Amniotic stem cell (primary cell): ENCODE measurements at regions not wholly inside any gene's neighbourhood (a gene's known extent, or its start where the extent isn't known, plus 50 kb on each side); places are given as distances from the start of the nearest gene placed in this dataset.

ENCODE experiments used
- DNase-seq: peaks from one replicate; lab custom pipeline; 2025; lab: John Stamatoyannopoulos, UW

DNA sequence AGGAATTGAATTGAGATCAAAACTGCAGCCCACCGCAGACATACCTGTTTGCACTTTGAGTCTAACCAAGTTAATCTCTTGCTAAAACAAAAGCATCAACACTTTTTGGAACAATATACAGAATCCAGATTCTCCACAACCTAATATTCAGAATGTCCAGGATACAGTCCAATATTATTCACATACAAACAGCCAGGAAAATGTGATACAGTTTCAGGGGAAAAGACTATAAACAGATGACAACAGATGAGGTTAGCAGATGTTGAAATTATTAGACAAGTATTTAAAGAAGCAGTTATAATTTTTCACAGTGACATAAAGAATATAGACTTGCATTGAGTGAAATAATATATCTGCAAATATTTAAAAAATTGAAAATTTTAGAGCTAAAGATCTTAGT lies 678.1 kb upstream of the CXADR start:
- no peak for DNase-seq

DNA sequence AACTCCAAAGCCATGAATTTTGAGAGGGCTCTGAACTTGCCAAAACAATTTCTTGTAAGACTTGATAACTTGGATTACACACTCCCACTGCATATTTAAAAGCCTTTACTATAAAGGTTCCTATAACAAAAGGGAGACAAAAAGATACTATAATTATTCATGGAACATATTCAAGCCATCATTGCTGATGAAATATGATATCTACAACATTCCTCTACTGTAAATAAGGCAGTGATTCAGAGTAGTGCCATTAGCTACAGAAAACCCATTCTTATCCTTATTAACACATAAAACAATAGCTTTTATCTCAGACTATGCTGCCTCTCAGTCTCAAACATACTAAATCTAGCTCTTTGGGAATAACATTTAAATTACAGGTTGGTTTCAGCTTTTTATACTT lies 675.5 kb upstream of the CXADR start:
- DNase-seq, result no peak

DNA sequence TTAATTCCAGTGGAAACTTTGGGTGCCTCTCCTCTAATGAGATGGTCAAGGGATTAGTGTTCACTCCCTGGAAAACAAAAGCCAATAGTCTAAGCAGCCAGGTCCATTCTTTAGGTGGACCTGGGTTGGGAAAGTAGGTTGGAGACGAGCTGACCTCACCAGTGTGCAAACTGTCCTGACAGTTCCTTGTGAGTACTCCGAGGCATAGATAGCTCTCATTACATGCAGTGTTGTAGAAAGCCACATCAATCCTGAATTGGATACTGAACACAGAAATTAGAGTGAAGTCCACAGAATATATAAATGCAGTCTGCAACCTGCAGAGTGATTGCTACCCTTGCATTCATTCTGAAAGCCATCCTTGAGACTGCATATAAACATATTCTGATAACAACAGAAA lies 675.1 kb upstream of the CXADR start:
- DNase-seq, result no peak

DNA sequence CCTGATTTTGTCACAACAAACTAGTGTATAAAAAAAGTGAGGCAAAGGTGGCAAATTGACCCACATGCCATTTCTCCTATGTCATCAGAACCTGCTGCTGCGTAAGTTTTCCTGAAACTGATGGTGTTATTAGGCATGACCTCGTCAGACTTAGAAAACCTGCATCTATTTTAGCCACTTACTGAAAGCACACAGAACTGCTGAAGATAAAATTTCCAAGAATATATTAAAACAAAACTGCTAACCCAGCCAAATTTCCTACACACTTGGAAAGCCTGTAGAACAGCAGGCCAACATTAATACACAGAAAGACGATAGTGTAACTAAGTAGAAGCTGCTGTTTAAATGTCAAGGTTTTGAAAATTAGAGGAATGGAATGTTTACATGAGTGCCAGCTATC lies 674.5 kb upstream of the CXADR start:
- no peak for DNase-seq

DNA sequence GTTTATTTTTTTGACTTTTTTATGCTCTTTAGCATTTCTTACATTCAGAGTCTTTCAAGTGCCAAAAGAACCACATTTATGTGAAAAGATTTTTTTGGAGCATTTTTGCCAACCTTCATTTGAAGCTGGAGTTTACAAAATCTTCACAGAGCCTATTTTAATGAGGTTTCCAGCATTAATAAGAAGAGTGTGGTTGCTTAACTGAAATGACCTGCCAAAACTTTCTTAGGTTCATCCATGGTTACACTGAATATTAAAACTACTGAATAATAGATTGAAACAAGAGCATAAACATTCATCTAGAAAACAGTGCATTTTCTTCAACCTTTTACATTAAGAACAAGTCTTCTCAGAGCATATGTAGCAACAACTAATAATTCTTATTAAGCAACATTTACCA lies 672.3 kb upstream of the CXADR start:
- DNase-seq, result no peak

DNA sequence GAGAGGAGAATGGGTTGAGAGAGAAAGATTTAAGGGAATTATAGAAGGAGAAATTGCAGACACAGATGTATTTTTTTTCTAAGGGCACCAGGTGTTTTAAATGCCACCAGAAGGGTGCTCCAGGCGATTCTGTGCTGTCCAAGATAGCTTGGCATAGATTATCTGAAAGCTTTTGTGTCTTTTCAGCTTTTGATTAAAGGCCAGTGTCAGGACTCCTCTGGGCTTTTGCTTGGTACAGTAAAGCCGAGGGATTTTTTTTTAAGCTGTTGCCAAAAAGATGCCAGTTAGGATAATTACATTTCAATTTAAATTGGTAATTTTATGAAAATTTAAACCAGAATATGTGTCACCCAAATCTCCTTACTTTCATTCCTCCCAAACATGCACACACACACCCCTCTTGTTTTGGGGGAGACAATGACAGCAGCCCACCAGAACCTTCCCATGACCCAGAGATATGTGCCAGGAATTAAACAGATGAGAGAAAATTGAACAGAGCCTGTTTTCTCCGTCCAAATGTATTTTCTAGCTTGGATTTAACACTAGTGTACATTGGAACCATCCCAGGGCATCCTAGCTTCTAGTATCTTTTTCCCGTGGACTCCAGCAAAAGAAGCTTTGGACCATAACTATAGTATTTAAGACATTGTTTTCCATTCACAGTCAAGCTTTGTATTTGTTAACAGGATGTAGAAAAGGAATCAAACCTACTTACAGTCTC lies 670.7 kb upstream of the CXADR start:
- DNase-seq, result no peak

DNA sequence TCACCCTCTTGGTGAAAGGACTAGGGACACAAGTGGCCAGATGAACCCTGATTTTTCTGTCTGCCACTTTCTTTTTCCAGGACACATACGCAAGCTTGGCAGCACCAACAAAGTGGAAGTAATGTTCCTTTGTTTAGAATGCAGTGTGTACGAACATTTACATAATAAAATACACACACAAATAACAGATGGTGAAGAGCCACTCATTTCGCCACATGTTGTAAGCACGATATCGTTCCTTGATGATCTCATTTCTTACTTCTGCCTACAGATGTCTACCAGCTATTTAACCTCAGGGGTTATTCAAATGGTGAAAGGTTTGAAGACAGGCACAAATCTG lies 670.2 kb upstream of the CXADR start:
- DNase-seq, result no peak

DNA sequence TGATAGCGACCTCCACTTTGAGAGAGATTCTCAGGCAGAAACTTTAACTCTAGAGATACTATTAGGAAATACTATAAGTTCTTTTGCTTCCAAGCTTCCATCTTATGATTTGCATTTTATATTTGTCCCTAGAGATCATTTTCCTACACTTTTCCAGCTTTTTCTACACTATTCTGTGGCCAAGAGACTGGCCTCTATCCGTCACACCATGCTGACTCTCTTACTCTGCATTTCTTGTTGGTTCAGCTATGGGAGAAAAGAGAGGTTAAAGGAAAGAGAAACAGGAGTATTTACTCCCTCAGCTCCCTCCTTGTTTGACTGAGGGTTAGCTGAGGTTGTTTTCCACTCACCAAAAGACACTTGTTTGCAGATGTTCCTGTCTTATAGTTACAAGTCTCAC lies 665.6 kb upstream of the CXADR start:
- DNase-seq, result no peak

DNA sequence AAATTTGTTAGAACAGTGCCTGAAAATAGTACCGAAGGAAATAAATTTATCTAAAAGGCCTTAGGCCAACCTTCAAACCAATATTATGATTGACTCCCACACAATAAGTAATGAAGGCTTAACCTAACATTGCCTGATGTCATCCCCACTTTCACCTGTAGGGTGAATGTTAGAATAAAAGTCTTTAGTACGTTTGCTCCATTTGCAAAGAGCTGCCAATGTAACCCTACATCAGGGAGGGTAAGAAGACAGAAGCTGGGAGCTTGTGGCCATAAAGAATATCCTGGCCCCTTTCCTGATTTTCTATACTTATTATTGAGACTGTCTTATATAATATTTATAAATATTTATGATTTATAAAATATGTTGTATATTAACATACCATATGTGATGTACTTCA lies 661.8 kb upstream of the CXADR start:
- DNase-seq, result no peak

DNA sequence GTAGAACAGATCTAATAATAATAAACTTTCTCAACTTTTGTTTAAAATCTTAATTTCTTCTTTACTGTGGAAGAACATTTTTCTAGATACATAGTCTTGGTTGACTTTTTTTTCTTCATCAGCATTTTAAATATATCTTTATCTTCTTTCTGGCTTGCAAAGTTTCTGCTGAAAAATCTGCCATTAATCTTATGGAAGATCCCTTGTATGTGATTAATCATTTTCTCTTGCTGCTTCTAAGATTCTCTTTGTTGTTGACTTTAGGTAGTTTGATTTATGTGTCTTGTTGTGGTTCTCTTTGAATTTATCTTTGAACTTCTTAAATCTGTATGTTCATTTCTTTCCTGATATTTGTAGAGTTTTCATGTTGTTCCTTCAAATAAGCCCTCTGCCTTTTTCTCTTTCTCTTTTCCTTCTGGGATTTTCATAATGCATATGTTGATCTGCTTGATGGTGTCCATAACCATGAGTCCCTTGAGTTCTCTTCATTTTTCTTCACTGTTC lies 657.6 kb upstream of the CXADR start:
- no peak for DNase-seq

DNA sequence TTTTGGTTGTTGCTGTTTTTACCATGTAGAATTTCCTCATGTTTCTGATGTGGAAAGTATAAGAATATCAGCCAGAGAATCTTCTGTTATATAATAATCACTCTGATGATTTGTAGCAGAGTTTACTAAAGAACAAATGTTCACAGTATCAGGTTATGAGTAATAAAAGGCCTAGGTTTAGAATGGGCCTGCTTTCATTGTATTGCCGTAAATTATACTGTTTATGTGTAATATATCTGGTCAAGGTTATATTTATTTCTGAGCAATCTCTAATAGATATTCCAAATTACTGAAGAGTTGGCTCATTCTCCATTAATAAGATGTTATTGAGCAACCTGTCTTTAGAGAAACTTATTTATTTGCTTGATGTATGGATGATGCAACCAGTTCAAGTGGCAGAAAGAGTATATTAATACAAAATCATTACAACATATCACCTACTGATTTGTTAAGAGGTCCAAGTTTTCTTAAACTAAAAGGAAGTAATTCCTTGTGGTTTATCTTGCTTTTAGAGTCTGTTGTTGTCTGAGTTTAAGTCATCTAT lies 649.4 kb upstream of the CXADR start:
- no peak for DNase-seq

DNA sequence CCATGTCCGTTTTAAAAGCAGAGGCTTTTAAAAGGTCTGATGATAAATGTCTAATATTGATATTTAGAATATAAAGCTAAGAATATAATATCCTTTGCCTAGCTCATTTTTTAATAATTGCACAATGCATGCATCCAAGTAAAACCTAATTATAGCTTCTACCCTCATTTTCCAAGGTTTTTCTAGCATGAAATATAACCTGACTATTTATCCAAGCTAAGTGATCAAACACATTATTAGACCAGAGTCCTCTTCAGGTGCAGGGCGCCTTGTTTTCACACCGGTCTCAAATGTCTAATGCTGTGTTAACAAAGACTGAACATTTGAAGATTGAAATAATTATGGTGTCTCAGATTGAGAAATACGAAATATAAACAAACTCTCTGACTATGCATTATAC lies 648.9 kb upstream of the CXADR start:
- no peak for DNase-seq

DNA sequence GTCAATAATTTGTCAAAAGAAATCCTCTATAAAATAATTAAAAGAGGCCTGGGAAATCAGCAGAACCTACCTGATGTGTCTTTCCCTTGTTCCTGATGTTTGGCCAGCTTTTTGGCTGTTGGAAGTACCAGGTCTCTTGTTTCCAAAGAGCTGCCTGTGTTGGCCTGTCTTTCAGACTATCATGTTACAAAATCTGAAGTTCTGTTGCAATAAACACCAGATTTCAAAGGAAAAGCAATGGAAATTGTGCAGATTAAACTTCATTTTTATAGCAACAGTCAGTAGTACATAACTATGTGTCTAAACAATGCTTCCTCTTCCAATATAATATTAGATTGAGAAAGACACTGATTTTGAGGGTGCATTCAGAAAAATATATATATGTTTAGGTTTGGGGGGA lies 647.2 kb upstream of the CXADR start:
- no peak for DNase-seq

DNA sequence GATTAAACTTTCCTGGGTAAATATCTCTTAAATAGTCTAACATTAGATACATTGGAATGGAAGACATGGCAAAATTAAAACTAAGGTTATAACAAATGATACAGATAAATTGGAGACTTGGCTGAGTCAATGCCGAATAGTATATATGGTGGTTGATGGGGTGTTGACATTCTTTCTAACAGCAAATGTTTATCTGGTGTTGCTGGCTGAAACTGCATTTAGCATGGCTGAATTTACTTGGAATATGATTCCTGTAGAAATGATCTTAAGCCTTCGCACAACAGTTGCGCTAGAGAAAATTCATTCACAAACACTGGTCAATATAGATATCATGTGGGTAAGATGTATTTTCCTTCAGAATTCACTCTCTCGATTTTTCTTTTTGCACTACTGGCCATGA lies 646.0 kb upstream of the CXADR start:
- DNase-seq, result no peak

DNA sequence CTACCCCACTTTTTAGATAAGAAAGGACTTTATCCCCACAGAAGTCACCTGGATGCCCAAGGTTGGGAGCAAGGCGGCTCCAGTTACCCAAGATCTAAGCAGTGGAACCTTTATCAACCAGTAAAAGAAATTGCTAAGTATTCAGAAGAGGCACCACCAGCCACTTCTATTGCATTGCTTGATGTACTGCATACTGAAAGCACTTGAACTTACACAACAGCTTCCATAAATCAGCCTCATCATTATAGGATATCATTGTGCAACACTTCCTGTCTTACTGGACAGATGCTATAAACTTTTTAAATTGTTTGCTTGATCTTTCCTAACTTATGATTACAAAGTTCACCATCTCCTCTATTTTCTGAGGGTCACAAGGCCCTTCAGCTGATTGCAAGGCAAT lies 642.7 kb upstream of the CXADR start:
- DNase-seq, result no peak

DNA sequence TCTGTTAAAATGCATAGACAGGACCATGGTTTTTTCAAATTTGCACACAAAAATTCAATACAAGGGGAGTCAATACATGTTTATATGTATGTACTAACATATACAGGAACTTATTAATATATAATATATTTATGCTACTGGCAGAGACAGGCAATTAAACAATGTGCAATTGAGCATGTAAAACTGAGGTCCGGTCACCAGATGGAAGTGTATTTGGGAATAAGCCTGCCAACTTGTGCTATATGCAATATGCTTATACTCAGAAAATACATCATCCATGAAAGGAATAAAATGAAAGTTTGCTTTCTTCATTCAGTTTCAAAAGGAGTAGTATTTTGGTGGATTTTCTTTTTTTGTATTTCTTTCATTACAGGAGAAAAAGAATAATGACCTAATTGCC lies 640.2 kb upstream of the CXADR start:
- no peak for DNase-seq

DNA sequence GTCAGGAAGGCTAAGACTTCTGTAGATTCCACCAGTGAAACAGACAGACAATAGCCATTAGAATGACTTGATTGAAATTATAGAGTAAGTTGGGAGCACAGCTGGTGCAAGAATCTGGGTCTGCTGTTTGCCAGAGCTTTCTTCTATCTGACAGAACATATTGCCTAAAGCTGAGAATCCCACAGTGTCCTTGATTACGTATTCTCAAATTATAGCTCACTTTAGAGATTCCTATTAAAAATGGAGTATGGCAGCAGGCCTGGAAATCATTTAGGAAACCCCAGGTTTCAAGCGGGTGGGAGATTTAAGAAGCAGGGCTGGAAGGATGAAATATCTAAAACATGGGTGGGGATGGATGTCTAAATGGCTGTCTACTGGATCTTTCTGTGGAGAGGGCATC lies 639.7 kb upstream of the CXADR start:
- no peak for DNase-seq

DNA sequence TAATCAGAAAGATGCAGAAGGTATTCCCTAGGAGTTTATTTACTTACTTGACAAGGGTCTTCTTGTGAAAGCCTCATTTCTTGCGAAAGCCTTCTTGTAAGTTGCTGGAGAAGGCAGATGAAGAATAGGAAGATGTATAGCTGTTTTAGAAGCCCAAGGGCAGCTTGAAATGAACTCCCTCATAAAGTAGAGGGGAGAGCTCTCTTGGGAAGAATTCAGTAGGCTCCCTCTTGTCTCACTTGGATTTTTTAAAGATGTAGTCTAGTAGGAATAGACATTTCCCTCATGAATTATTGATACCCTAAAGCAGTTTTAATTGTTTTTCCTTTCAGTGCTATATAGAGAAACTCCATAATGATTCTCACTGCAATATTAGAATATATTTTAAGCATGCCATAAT lies 639.2 kb upstream of the CXADR start:
- no peak for DNase-seq

DNA sequence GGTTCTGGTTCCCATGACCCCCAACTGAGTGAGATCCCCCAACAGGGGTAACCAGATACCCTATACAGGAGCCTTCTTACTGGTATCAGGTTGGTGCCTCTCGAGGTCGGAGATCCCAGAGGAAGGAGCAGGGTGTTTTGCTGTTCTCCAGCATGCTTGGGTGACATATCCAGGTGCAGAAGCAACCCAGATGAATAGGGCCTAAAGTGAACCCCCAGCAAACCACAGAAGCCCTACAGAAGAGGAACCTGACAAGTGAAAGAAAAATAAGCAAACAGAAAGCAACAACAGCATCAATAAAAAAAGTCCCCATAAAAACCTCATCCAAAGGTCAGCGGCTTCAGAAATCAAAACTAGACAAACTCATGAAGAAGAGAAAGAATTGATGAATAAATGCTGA lies 633.4 kb upstream of the CXADR start:
- DNase-seq, result no peak

DNA sequence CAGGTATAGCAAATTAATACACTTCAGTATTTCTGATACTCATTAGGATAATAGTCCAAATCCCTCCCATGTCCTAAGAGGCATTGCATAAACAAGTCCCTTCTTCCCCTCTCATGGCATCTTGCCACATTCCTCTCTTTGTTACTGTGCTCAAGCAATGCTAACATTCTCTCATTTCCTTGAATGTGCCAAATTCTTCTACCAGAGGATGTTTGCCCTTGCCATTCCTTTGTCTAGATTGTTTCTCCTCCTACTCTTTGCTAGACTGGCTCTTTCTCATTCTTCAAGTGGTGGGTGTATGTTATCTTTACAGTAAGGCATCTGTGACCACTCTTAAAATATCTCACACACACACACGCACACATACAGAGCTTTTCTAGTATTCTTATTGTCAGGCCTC lies 621.0 kb upstream of the CXADR start:
- DNase-seq, result peak; percentile 14

DNA sequence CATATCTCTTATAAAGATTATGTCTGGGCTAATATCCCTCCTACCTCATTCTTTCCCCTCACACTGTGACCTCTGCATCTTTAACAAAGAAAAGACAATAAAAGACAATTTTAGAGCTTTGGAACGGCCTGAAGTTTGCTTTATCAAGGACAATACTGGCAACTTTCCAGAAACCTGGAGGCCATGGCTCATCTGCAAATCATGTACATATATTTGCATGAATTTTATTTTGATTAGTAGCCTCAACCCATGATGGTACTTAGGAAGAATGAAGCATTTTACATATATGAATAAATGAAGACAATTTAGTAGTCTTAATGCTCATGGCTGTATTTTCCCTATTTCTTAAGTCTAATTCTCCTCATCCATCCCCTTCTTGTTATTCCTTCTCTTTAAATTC lies 612.2 kb upstream of the CXADR start:
- DNase-seq, result no peak

DNA sequence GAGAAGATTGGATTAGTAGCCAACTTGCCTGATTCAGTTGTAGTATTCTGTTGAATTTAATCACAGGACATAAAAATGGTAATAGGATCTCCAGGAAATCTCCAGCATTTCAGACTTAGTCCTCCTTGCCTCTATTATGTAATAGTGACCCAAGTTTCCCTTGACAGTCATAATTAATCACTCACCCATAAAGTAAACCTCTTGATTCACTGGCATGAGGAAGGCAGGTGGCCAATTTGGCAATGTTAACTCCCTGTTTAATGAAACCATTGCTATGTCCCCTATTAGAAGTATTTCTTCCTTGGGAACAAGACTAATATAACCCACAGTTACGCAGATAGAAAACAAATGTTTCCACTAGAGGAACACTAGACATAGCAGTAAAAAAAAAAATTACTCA lies 604.8 kb upstream of the CXADR start:
- no peak for DNase-seq

DNA sequence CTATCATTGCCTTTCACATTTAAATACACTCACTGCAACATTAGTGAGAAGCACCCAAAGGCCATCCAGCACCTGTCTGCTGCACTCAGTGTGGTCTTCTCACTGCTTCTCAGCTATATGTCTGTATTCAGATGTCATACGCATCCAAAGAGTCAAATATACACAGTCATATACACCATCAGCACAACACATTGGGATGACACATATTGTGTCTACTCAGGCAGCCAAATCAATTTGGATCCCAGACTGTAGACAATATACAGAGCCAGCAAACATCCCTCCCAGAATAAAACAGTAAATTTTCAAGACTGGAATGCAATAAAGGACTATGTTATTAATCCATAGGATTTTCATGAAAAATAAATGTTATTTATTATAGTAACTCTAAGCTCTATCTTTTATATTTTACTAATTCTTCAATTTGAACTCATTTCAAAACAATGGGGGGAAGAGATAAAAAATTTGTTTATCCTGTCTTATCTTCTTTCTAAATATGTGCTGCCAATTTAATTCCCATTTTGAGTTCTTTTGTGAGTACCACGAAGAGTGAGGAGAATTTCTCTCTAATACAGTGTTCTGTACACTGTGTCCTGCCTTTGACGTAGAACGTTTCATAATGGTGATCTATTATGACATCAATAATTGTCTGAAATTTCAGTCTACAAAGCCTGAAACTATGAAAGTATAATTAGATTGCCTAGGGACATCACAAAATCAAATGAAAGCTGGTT lies 602.2 kb upstream of the CXADR start:
- no peak for DNase-seq

DNA sequence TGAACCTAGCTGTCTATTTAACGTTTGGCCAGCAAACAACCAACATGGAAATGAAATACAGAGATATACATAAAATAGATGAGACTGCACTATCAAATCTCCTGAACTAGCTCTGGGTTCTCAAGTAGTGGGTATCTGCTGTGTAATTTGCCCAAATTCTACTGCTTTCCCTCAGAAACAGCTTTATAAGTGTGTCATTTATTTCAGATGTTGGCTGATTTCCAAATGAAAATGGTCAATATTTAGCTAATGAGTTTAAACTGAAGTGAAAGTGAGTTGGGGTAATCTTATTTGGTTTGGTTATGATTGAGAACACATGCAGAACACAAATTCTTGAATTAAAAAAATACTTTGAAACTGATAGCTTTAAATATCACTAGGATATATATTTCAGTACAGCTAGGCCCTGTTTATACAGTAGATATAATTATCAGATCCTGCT lies 601.7 kb upstream of the CXADR start:
- no peak for DNase-seq
